Neuron (in vitro differentiated cells): ENCODE measurements at regions not wholly inside any gene's neighbourhood (a gene's known extent, or its start where the extent isn't known, plus 50 kb on each side); places are given as distances from the start of the nearest gene placed in this dataset.

Experiments
- H2AFZ ChIP-seq: one replicate; pipeline ENCODE4 v1.6.1; 2013; ENCODE audit warnings: low read depth, mild to moderate bottlenecking, inconsistent platforms, low read length, moderate library complexity
- H3K27me3 ChIP-seq: one replicate; pipeline ENCODE4 v1.6.1; 2013; ENCODE audit warnings: low read length; ENCODE audit not compliant: insufficient read depth
- H3K36me3 ChIP-seq: one replicate; pipeline ENCODE4 v1.6.1; 2013; ENCODE audit warnings: low read length; ENCODE audit not compliant: insufficient read depth
- H3K4me1 ChIP-seq: one replicate; pipeline ENCODE4 v1.6.1; 2013; ENCODE audit warnings: low read length; ENCODE audit not compliant: insufficient read depth
- H3K4me3 ChIP-seq: 2 replicates; pipeline ENCODE4 v1.5.1; 2013; ENCODE audit warnings: mild to moderate bottlenecking, low read length, moderate library complexity
- H3K9me3 ChIP-seq: one replicate; pipeline ENCODE4 v1.6.1; 2013; ENCODE audit warnings: low read length

GRCh38 chr6:21801446-21802174 is 208.1 kb downstream of the SOX4 start:
- Histone ChIP-seq H3K36me3 (peaks cover 25% of the 10 kb centered on the region), H2AFZ (no peak overlapping the region), H3K4me3 (no peak overlapping the region)

GRCh38 chr6:21802175-21802822 is 208.7 kb downstream of the SOX4 start:
- no peaks in the 10 kb centered on the region for H3K27me3 ChIP-seq
- no peaks in the 10 kb centered on the region for H3K4me1 ChIP-seq
- H3K9me3 ChIP-seq = no peaks in the 10 kb centered on the region
- H3K4me3 ChIP-seq = no peak overlapping the region
- H3K36me3 ChIP-seq = peaks cover 27% of the 10 kb centered on the region
- H2AFZ ChIP-seq = no peak overlapping the region

More at GRCh38 chr6:21801446-21802174, 208.1 kb downstream of the SOX4 start:
- Histone ChIP-seq H3K4me1 (no peaks in the 10 kb centered on the region), H3K9me3 (no peaks in the 10 kb centered on the region), H3K27me3 (no peaks in the 10 kb centered on the region)

- H3K4me3 ChIP-seq = no peak overlapping the region
- H2AFZ ChIP-seq = no peak overlapping the region
- no peaks in the 10 kb centered on the region for H3K27me3 ChIP-seq
- H3K9me3 ChIP-seq = no peaks in the 10 kb centered on the region
- no peaks in the 10 kb centered on the region for H3K4me1 ChIP-seq
- peaks cover 31% of the 10 kb centered on the region for H3K36me3 ChIP-seq
Observed at GRCh38 chr6:21804941-21805610, 211.5 kb downstream of the SOX4 start.

- H3K27me3 ChIP-seq = no peaks in the 10 kb centered on the region
- no peak overlapping the region for H2AFZ ChIP-seq
- no peaks in the 10 kb centered on the region for H3K4me1 ChIP-seq
- H3K4me3 ChIP-seq = no peak overlapping the region
- peaks cover 2% of the 10 kb centered on the region for H3K9me3 ChIP-seq
- peaks cover 28% of the 10 kb centered on the region for H3K36me3 ChIP-seq
Observed at GRCh38 chr6:21807299-21808044, 213.9 kb downstream of the SOX4 start.

- H3K27me3 ChIP-seq = no peaks in the 10 kb centered on the region
- no peak overlapping the region for H2AFZ ChIP-seq
- peaks cover 2% of the 10 kb centered on the region for H3K9me3 ChIP-seq
- H3K36me3 ChIP-seq = peaks cover 26% of the 10 kb centered on the region
- no peaks in the 10 kb centered on the region for H3K4me1 ChIP-seq
- H3K4me3 ChIP-seq = no peak overlapping the region
Observed at GRCh38 chr6:21808045-21808470, 214.5 kb downstream of the SOX4 start.

- no peaks in the 10 kb centered on the region for H3K27me3 ChIP-seq
- no peak overlapping the region for H3K4me3 ChIP-seq
- H2AFZ ChIP-seq = no peak overlapping the region
- peaks cover 31% of the 10 kb centered on the region for H3K36me3 ChIP-seq
- peaks cover 2% of the 10 kb centered on the region for H3K9me3 ChIP-seq
- H3K4me1 ChIP-seq = no peaks in the 10 kb centered on the region
Observed at GRCh38 chr6:21808551-21809242, 215.1 kb downstream of the SOX4 start.

GRCh38 chr6:21811484-21811883 is 217.9 kb downstream of the SOX4 start:
- peaks cover 20% of the 10 kb centered on the region for H3K36me3 ChIP-seq

GRCh38 chr6:21816231-21816630 is 222.7 kb downstream of the SOX4 start:
- H2AFZ ChIP-seq = no peak overlapping the region
- H3K4me3 ChIP-seq = no peak overlapping the region
- H3K9me3 ChIP-seq = peaks cover 2% of the 10 kb centered on the region
- no peaks in the 10 kb centered on the region for H3K4me1 ChIP-seq
- H3K27me3 ChIP-seq = no peaks in the 10 kb centered on the region
- peaks cover 10% of the 10 kb centered on the region for H3K36me3 ChIP-seq

More at GRCh38 chr6:21811484-21811883, 217.9 kb downstream of the SOX4 start:
- Histone ChIP-seq H3K9me3 (peaks cover 2% of the 10 kb centered on the region), H3K27me3 (no peaks in the 10 kb centered on the region), H2AFZ (no peak overlapping the region), H3K4me3 (no peak overlapping the region), H3K4me1 (no peaks in the 10 kb centered on the region)

- Histone ChIP-seq H2AFZ (no peak overlapping the region), H3K4me1 (no peaks in the 10 kb centered on the region), H3K4me3 (no peak overlapping the region), H3K27me3 (no peaks in the 10 kb centered on the region), H3K36me3 (peaks cover 5% of the 10 kb centered on the region), H3K9me3 (no peaks in the 10 kb centered on the region)
Observed at GRCh38 chr6:21820442-21820841, 226.9 kb downstream of the SOX4 start.

- Histone ChIP-seq H3K4me3 (no peak overlapping the region), H2AFZ (no peak overlapping the region), H3K4me1 (peaks cover 12% of the 10 kb centered on the region), H3K27me3 (no peaks in the 10 kb centered on the region), H3K9me3 (no peaks in the 10 kb centered on the region), H3K36me3 (peaks cover 5% of the 10 kb centered on the region)
Observed at GRCh38 chr6:21823371-21823770, 229.8 kb downstream of the SOX4 start.

GRCh38 chr6:21824431-21825177 is 231.1 kb downstream of the SOX4 start:
- Histone ChIP-seq H2AFZ (no peak overlapping the region), H3K4me1 (peaks cover 14% of the 10 kb centered on the region), H3K9me3 (no peaks in the 10 kb centered on the region), H3K27me3 (no peaks in the 10 kb centered on the region), H3K4me3 (no peak overlapping the region), H3K36me3 (no peaks in the 10 kb centered on the region)

- no peaks in the 10 kb centered on the region for H3K36me3 ChIP-seq
- H3K4me3 ChIP-seq = no peak overlapping the region
- no peaks in the 10 kb centered on the region for H3K9me3 ChIP-seq
- H2AFZ ChIP-seq = no peak overlapping the region
- no peaks in the 10 kb centered on the region for H3K27me3 ChIP-seq
- H3K4me1 ChIP-seq = peaks cover 14% of the 10 kb centered on the region
Observed at GRCh38 chr6:21826023-21826422, 232.5 kb downstream of the SOX4 start.
